GM12872 (cell line): ENCODE measurements at regions not wholly inside any gene's neighbourhood (a gene's known extent, or its start where the extent isn't known, plus 50 kb on each side); places are given as distances from the start of the nearest gene placed in this dataset.

Source experiments
- CTCF ChIP-seq: IDR thresholded peaks from 3 replicates; pipeline ENCODE4 v1.5.1; 2011; ENCODE audit warnings: low read depth, mild to moderate bottlenecking, low read length, moderate library complexity; ENCODE audit not compliant: insufficient read depth

GRCh38 chr3:110070161-110070916 is 733.0 kb upstream of the DPPA4 start:
- TF ChIP-seq CTCF, result no peak

GRCh38 chr3:110074095-110074494 is 736.7 kb upstream of the DPPA4 start:
- no peak for TF ChIP-seq CTCF

DNA sequence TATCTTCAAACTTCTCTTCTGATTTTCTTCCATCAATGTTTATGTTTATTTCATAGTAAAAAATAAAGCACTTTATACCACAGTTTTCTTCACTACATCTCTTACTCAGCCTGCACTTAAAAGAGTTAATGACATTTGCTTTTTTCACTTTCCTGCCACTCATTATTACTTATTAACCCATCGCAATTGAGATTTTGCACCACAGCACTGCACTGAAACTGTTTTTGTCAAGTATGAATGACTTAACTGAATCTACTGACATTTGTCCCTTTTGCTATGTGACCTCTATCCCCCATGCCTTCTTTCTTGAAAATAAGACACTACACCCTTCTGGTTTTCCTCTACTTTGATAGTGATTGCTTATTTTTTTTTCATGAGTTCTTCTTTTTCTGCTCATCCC is 739.7 kb upstream of the DPPA4 start:
- TF ChIP-seq CTCF, result no peak

DNA sequence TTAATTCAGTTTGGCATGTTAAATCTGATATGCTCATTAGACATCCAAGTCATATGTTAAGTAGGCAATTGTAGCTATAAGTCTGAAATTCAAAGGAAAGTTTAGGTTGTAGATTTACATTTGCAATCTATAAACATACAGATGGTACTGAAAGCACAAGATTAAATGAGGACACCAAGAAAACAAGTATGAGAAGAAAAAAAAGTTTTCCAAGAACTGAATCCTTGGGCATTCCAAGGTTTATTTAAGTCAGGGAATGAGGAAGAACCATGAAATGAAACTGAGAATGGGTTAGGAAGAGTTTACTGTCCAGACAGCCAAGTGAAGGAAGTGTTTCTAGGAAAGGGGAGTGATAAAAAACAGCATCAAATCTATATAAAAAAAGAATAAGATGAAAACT is 756.1 kb upstream of the DPPA4 start:
- TF ChIP-seq CTCF, result no peak

GRCh38 chr3:110093812-110094401 is 756.6 kb upstream of the DPPA4 start:
- no peak for TF ChIP-seq CTCF

DNA sequence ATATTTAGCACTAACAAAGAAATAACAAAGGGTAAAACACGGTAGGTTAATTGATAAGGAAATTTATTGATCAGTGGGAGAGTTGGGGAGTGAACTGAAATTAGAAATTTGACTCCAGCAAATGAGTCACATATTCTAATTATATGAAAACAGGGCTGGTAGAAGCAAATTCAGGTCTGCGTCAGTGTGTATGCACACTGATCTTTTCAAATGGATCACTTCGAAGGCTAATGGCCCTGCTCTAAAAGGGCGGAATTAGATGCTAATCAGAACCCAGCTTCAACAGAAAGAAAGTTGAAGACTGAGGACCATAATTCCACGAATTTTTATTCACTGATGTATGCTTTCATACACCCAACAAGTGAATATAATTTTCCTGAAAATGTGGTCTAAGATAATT is 762.4 kb upstream of the DPPA4 start:
- TF ChIP-seq CTCF, result no peak

GRCh38 chr3:110101361-110101760 is 764.0 kb upstream of the DPPA4 start:
- TF ChIP-seq CTCF, result no peak
